Forelimb muscle (tissue), 1 donor: ENCODE measurements at regions not wholly inside any gene's neighbourhood (a gene's known extent, or its start where the extent isn't known, plus 50 kb on each side); places are given as distances from the start of the nearest gene placed in this dataset.

Experiments used
- DNase-seq: peaks from one replicate; pipeline ENCODE4 v3.0.0-alpha.2; 2013; ENCODE audit warnings: low read depth

- no peak for DNase-seq
Observed at GRCh38 chr11:8740129-8740528, 57.5 kb downstream of the RPL27A start.

DNA sequence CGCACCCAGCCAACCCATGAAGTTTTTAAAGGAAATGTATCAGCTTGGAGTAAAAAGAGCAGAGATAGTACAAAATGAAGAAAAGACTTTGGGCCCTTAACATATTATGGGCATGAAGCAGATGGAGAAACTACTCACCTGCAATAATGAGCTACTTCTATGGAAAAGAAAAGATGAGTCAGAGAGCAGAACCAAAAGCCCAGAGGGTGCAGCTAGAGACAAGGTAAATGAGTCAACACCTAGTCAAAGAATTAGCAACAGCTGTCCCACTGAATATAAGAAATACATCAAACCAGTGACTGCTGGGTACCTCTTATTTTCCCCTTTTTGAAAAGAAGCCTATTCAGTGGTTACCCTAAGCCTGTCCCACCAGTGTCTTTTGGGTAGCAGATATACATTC lies 61.8 kb downstream of the RPL27A start:
- DNase-seq: no peak

- no peak for DNase-seq
Observed at GRCh38 chr11:8745431-8746253, 63.0 kb downstream of the RPL27A start.

GRCh38 chr11:8746331-8746974 lies 63.9 kb downstream of the RPL27A start:
- no peak for DNase-seq

GRCh38 chr11:8747173-8747572 lies 64.6 kb downstream of the RPL27A start:
- no peak for DNase-seq

DNA sequence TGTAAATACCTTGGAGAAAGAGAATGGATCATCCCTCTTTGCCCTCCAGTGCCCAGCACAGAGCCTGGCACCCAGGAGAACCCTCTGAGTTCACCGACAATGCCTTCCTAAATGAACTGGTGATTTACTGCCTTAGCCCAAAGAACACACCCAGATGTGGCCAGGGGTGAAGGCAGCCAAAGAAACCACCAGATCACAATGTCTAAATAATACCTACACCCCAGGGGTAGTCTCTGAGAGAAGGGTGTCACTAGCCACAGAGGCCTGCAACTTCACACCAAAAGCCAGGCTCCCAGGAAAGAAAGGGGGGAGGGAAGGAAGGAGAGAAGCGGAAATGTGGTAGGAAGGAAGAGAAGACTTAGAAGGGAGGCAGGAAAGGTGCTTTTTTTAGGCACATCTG lies 65.7 kb downstream of the RPL27A start:
- no peak for DNase-seq

DNA sequence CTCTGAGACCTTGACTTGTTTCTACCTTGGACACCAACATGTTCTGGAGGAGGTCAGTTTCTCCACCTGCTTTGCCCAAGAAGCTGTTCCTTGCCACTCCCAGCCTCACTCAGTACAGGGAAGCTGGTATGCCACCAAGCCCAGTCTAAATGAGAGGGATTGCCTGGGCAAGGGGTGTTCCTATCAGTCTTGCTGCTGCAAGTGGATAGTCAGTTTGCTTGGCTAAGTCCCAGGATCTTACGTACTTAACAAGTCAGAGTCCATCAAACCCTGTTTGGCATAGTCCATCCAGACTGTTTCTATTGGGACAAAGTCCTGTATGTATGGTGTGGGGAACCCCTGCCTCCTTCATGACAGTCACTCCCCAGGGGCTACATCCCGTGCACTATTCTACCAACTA lies 66.6 kb downstream of the RPL27A start:
- DNase-seq: no peak

- DNase-seq: no peak
Observed at GRCh38 chr11:8754241-8754640, 71.6 kb downstream of the RPL27A start.

DNA sequence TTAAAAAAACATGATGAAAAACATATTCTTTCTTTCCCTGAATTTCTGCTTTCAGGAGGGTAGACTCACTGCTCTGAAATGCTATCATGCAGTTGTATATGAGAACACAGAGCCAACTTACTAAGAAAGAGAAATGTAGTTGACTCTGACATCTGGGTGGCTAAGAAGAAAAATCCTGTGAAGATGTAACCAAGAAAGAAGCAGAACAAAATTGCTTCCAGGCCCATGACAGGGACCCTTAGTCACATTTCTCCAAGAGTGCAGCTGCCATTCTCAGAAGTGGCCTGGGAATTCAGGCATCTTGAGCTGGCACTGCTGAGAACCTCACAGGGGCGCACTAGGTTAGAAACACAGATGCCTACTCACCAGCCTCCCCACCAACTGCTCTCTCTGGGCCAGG lies 73.6 kb downstream of the RPL27A start:
- DNase-seq: no peak

GRCh38 chr11:8757047-8757446 lies 74.5 kb downstream of the RPL27A start:
- no peak for DNase-seq

DNA sequence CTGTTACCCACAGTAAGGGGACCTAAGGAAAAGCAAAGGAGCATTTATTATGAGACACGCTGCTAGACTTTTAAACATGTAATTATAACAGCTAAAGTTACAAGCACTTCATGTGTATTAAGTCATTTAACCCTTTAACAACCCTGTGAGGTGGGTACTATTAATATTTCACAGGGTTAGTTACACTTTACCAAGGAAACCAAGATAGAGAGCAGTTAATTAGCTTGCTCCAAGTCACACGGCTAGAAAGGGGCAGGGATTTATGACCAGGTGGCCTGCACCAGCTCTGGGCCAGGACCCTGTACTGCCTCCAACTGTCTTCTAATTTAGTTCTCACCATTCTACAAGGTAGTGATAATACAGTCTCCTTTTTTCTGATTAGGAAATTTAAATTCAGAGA lies 74.9 kb downstream of the RPL27A start:
- DNase-seq: no peak

GRCh38 chr11:8758619-8759169 lies 76.1 kb downstream of the RPL27A start:
- DNase-seq: no peak

- DNase-seq: no peak
Observed at GRCh38 chr11:8759634-8760033, 77.0 kb downstream of the RPL27A start.

- DNase-seq: no peak
Observed at GRCh38 chr11:8760896-8761295, 78.3 kb downstream of the RPL27A start.

- no peak for DNase-seq
Observed at GRCh38 chr11:8763070-8763685, 80.6 kb downstream of the RPL27A start.

- no peak for DNase-seq
Observed at GRCh38 chr11:8765294-8765693, 82.7 kb downstream of the RPL27A start.

GRCh38 chr11:8766043-8766987 lies 83.7 kb downstream of the RPL27A start:
- DNase-seq: no peak

DNA sequence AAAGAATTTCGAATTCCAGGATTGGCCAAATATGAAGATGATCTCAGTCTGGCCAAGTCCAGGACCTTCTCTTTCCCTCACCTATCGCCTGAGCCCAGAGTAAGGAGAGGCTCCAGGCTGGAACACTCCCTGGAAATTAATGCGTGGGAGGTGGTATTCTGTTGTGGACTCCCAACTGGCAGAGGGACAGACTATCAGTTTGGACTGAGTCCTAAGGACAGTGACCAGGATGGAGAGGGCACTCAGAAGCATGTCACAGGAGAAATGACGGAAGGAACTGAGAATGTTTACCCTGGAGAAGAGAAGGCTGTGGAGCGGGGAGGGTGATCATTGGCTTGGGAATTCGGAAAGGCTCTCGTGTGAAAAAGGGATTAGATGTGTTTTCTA lies 84.4 kb downstream of the RPL27A start:
- DNase-seq: no peak

DNA sequence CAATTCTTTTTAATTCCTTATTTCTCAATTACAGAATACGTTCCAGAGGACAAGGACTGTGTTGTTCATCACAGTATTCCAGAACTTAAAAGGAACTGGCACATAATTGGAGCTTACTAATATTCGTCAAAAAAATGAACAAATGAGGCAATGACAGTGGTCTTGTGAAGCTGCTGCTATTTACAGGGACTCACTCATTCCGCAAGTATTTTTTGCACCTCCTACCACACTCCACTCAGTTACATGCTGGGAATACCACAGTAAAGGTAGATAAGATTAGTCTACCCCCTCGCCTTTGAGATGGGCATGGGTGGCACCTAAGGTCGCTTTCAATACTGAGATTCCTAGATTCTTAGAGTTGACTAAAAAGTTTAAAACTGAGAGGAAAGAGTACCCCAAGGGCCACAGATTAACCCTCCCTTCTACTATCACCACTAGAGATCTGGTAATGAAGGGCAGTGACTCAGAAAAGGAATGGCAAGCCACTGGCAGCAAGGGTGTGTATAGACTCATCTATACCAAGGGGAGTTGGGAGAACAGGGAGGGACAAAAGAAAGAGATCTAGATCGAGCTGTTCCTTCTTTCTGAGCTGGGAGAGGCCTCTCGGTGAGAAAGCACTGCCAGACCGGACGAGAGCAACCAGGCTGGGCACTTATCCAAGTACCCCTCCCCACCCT lies 85.0 kb downstream of the RPL27A start:
- no peak for DNase-seq

DNA sequence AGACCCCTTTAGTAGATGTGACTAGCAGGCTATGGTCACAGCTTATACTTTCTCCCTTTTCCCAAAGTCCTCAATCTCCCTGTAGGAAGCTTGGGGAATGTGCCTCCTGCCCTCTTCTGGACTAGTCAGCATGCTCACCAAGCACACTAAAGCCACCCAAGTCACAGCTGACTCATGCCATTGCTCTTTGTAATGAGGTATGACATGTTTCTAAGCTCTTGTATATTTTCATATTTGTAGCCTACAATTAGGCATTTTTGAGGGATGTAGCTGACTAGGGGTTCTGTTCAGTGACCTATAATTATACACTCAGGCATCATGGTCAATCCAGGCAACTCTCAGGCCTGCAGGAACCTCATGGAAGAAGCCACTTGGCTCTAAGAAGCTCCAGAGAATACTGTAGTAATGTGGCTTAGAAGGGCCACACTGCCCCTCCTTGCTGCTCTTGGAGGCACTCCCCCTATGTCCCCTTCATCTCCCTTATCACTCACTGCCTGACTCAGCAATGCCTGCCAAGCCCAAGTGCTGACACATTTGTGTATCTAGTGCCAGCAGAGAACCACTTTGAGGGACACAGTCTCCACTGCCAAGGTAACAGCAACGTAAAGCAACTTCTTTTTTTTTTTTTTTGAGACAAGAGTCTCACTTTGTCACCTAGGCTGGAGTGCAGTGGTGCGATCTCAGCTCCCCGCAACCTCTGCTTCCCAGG lies 86.2 kb downstream of the RPL27A start:
- no peak for DNase-seq
